ENCODE measurements at regions not wholly inside any gene's neighbourhood (a gene's known extent, or its start where the extent isn't known, plus 50 kb on each side); places are given as distances from the start of the nearest gene placed in this dataset.

DNA sequence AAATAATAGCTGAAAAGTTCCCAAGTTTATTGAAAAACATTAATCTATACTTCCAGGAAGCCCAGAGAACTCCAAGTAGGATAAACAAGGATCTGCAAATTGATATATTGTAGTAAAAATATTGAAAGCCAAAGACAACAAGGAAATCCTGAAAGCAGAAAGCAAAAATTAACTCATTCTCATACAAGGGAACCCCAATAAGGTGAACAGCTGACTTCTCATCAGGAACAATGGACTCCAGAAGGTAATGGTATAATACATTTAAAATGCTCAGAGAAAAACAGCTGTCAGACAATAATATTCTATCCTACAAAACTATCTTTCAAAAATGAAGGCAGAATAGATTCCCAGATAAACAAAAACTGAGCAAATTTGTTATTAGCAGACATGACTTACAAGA lies 138.1 kb upstream of the BMP4 start:
- Histone ChIP-seq H4K20me1 (ENCODE audit: control insufficient read depth, insufficient read depth, low read depth, low read length) (no peaks in the 10 kb centered on the region), H3K9me3 (ENCODE audit: control insufficient read depth, insufficient read depth, low read length) (0 out of 2 replicates have a peak, but pooled peaks cover 4% of the 10 kb centered on the region), H3K9me2 (replicated peaks; ENCODE audit: control insufficient read depth, low read length) (no peaks in the 10 kb centered on the region), H3K79me2 (ENCODE audit: control insufficient read depth, low read length) (no peaks in the 10 kb centered on the region), H3K27ac (ENCODE audit: low read depth, low read length) (no peak overlapping the region), H3K4me1 (ENCODE audit: control insufficient read depth, low read length) (no peaks in the 10 kb centered on the region), H3K36me3 (ENCODE audit: control insufficient read depth, low read length) (no peaks in the 10 kb centered on the region), H3F3A (ENCODE audit: control insufficient read depth, insufficient read depth) (no peaks in the 10 kb centered on the region), H3K27me3 (ENCODE audit: control insufficient read depth, low read length) (no peaks in the 10 kb centered on the region), H3K4me3 (ENCODE audit: low read length) (no peak overlapping the region), H3K4me2 (ENCODE audit: low read length) (no peak overlapping the region)
- TF ChIP-seq, protein P1, sequence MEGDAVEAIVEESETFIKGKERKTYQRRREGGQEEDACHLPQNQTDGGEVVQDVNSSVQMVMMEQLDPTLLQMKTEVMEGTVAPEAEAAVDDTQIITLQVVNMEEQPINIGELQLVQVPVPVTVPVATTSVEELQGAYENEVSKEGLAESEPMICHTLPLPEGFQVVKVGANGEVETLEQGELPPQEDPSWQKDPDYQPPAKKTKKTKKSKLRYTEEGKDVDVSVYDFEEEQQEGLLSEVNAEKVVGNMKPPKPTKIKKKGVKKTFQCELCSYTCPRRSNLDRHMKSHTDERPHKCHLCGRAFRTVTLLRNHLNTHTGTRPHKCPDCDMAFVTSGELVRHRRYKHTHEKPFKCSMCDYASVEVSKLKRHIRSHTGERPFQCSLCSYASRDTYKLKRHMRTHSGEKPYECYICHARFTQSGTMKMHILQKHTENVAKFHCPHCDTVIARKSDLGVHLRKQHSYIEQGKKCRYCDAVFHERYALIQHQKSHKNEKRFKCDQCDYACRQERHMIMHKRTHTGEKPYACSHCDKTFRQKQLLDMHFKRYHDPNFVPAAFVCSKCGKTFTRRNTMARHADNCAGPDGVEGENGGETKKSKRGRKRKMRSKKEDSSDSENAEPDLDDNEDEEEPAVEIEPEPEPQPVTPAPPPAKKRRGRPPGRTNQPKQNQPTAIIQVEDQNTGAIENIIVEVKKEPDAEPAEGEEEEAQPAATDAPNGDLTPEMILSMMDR (IDR thresholded peaks at IDR 0.05; ENCODE audit: low read depth, low read length, poor library complexity, severe bottlenecking) = no peak
- TF ChIP-seq EZH2phosphoT487 (IDR thresholded peaks at IDR 0.05; ENCODE audit: borderline replicate concordance, low read length) = no peak

- no peaks in the 10 kb centered on the region for H3K79me2 ChIP-seq (ENCODE audit: control insufficient read depth, low read length)
- H3K4me3 ChIP-seq (ENCODE audit: low read length) = no peak overlapping the region
- 0 out of 2 replicates have a peak, but pooled peaks cover 4% of the 10 kb centered on the region for H3K9me3 ChIP-seq (ENCODE audit: control insufficient read depth, insufficient read depth, low read length)
These were observed 141.9 kb upstream of the BMP4 start for GRCh38 chr14:54098536-54098935.

GRCh38 chr14:54102051-54102456 lies 145.4 kb upstream of the BMP4 start:
- H3K9me3 ChIP-seq (ENCODE audit: control insufficient read depth, insufficient read depth, low read length) = no peaks in the 10 kb centered on the region
- H3K27me3 ChIP-seq (ENCODE audit: control insufficient read depth, low read length) = no peaks in the 10 kb centered on the region
- no peaks in the 10 kb centered on the region for H4K20me1 ChIP-seq (ENCODE audit: control insufficient read depth, insufficient read depth, low read depth, low read length)
- no peaks in the 10 kb centered on the region for H3F3A ChIP-seq (ENCODE audit: control insufficient read depth, insufficient read depth)
- H3K4me3 ChIP-seq (ENCODE audit: low read length) = no peak overlapping the region
- H3K4me2 ChIP-seq (ENCODE audit: low read length) = no peak overlapping the region
- H3K79me2 ChIP-seq (ENCODE audit: control insufficient read depth, low read length) = no peaks in the 10 kb centered on the region
- no peak overlapping the region for H3K27ac ChIP-seq (ENCODE audit: low read depth, low read length)
- H3K9me2 ChIP-seq (replicated peaks; ENCODE audit: control insufficient read depth, low read length) = no peaks in the 10 kb centered on the region
- H3K36me3 ChIP-seq (ENCODE audit: control insufficient read depth, low read length) = no peaks in the 10 kb centered on the region
- TF ChIP-seq EZH2phosphoT487 (IDR thresholded peaks at IDR 0.05; ENCODE audit: borderline replicate concordance, low read length) = no peak
- TF ChIP-seq, protein P1 (IDR thresholded peaks at IDR 0.05; ENCODE audit: low read depth, low read length, poor library complexity, severe bottlenecking) = no peak
- no peaks in the 10 kb centered on the region for H3K4me1 ChIP-seq (ENCODE audit: control insufficient read depth, low read length)

More at GRCh38 chr14:54098536-54098935, 141.9 kb upstream of the BMP4 start:
- H3K4me2 ChIP-seq (ENCODE audit: low read length) = no peak overlapping the region
- TF ChIP-seq EZH2phosphoT487 (IDR thresholded peaks at IDR 0.05; ENCODE audit: borderline replicate concordance, low read length) = no peak
- no peaks in the 10 kb centered on the region for H3K27me3 ChIP-seq (ENCODE audit: control insufficient read depth, low read length)
- no peaks in the 10 kb centered on the region for H4K20me1 ChIP-seq (ENCODE audit: control insufficient read depth, insufficient read depth, low read depth, low read length)
- no peak overlapping the region for H3K27ac ChIP-seq (ENCODE audit: low read depth, low read length)
- H3F3A ChIP-seq (ENCODE audit: control insufficient read depth, insufficient read depth) = no peaks in the 10 kb centered on the region
- H3K4me1 ChIP-seq (ENCODE audit: control insufficient read depth, low read length) = no peaks in the 10 kb centered on the region
- H3K9me2 ChIP-seq (replicated peaks; ENCODE audit: control insufficient read depth, low read length) = no peaks in the 10 kb centered on the region
- H3K36me3 ChIP-seq (ENCODE audit: control insufficient read depth, low read length) = no peaks in the 10 kb centered on the region

DNA sequence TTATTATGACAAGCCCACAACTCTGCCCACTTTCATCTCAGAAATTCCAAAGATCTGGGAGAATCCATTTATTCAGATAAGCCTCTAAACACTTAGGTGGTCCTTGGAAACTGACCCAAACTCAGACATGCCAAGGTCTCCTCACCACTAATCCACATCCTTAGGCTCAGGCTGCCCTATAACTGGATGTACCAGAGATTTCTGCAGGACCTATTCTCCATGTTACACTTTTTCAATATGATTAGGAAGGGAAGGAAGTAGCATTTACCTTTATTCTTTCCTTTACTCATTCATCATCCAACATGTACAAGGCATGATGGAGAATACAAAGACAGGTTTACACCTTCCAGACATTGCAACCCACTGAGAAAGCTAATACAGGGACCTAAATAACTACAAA lies 145.9 kb upstream of the BMP4 start:
- no peaks in the 10 kb centered on the region for H3K79me2 ChIP-seq (ENCODE audit: control insufficient read depth, low read length)
- H3K27ac ChIP-seq (ENCODE audit: low read depth, low read length) = no peak overlapping the region
- H3F3A ChIP-seq (ENCODE audit: control insufficient read depth, insufficient read depth) = no peaks in the 10 kb centered on the region
- H3K9me3 ChIP-seq (ENCODE audit: control insufficient read depth, insufficient read depth, low read length) = no peaks in the 10 kb centered on the region
- H3K36me3 ChIP-seq (ENCODE audit: control insufficient read depth, low read length) = no peaks in the 10 kb centered on the region
- no peak overlapping the region for H3K4me2 ChIP-seq (ENCODE audit: low read length)
- H3K9me2 ChIP-seq (replicated peaks; ENCODE audit: control insufficient read depth, low read length) = no peaks in the 10 kb centered on the region
- no peaks in the 10 kb centered on the region for H4K20me1 ChIP-seq (ENCODE audit: control insufficient read depth, insufficient read depth, low read depth, low read length)
- no peak for TF ChIP-seq EZH2phosphoT487 (IDR thresholded peaks at IDR 0.05; ENCODE audit: borderline replicate concordance, low read length)
- TF ChIP-seq, protein P1 (IDR thresholded peaks at IDR 0.05; ENCODE audit: low read depth, low read length, poor library complexity, severe bottlenecking) = no peak
- H3K27me3 ChIP-seq (ENCODE audit: control insufficient read depth, low read length) = no peaks in the 10 kb centered on the region
- H3K4me1 ChIP-seq (ENCODE audit: control insufficient read depth, low read length) = no peaks in the 10 kb centered on the region
- H3K4me3 ChIP-seq (ENCODE audit: low read length) = no peak overlapping the region
